ENCODE measurements at regions not wholly inside any gene's neighbourhood (a gene's known extent, or its start where the extent isn't known, plus 50 kb on each side); places are given as distances from the start of the nearest gene placed in this dataset.
"Not testable (repeated sequence)": the region's sequence is repeated elsewhere in the genome, so short reads cannot be mapped to it uniquely, and the experiment has no call there.

GRCh38 chr2:31813016-31813415, 197.8 kb downstream of the MEMO1 start:
- DNase-seq (ENCODE audit: extremely low read depth, low read depth), result no peak
- TF ChIP-seq, protein P1, sequence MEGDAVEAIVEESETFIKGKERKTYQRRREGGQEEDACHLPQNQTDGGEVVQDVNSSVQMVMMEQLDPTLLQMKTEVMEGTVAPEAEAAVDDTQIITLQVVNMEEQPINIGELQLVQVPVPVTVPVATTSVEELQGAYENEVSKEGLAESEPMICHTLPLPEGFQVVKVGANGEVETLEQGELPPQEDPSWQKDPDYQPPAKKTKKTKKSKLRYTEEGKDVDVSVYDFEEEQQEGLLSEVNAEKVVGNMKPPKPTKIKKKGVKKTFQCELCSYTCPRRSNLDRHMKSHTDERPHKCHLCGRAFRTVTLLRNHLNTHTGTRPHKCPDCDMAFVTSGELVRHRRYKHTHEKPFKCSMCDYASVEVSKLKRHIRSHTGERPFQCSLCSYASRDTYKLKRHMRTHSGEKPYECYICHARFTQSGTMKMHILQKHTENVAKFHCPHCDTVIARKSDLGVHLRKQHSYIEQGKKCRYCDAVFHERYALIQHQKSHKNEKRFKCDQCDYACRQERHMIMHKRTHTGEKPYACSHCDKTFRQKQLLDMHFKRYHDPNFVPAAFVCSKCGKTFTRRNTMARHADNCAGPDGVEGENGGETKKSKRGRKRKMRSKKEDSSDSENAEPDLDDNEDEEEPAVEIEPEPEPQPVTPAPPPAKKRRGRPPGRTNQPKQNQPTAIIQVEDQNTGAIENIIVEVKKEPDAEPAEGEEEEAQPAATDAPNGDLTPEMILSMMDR (IDR thresholded peaks at IDR 0.05; ENCODE audit: low read depth, low read length), result no peak

GRCh38 chr2:31812051-31812798, 198.6 kb downstream of the MEMO1 start:
- DNase-seq (ENCODE audit: extremely low read depth, low read depth), result no peak
- TF ChIP-seq, protein P1 (IDR thresholded peaks at IDR 0.05; ENCODE audit: low read depth, low read length), result no peak

DNA sequence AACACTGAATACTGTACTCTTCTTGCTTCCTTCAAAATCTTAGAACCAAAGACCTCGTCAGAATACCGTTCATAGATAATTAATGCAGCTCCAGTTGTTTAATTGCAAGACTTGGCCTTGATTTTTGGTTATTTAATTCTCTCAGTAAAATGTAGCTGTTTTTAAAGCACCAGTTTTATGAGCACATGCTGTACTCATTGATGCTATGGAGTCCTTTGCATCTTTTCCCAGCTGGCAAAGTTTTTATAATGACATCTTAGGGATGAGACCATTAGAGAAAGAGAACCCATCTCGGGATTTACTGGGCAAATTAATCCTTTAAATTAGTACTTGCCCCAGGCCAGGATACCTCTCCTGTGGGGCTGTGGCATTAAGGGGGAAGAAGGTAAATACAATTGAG, 199.3 kb downstream of the MEMO1 start:
- TF ChIP-seq, protein P1 (IDR thresholded peaks at IDR 0.05; ENCODE audit: low read depth, low read length), result no peak
- DNase-seq (ENCODE audit: extremely low read depth, low read depth), result no peak

DNA sequence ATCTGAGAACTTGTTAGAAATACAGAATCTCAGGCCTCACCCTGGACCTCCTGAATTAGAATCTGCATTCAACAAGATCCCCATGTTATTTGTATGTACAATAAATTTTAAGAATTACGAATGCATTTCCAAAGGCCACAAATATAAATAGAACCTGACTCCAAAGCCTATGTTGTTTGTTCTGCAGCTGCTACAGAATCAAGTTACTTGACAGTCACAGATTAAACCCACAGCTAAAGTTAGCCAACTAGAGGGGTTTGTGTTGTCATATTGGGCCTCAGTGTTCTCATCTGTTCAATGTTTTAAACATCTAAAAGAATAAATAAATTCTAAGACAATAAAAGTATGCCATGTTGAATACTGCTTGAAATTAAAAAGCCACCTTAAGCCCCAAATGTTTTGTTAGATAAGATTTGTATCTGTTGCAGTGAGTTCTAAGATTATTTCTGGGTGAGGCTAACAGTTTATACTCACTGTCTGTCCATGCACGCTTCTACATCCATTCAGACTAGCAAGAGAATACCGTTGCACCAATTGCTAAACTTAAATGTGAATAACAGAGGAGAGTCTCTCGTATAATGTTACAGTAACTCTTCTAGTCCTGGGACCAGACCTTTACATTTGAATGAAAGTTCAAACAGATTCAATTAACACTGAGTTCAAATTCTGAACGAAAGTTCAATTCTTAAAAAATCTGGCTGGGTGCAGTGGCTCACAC, 200.4 kb downstream of the MEMO1 start:
- DNase-seq (ENCODE audit: extremely low read depth, low read depth), result no peak

DNA sequence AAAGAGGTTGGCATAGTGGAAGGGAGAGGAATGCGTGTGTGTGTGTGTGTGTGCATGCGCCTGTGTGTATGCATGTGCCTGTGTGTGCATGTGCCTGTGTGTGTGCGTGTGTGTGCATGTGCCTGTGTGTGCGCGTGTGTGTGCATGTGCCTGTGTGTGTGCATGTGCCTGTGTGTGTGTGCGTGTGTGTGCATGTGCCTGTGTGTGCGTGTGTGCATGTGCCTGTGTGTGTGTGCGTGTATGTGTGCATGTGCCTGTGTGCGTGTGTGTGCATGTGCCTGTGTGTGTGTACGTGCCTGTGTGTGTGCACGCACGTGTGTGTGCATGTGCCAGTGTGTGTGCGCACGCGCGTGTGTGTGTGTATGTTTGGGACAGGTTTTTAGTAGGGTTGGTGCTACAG, 205.1 kb downstream of the MEMO1 start:
- no peak for DNase-seq (ENCODE audit: extremely low read depth, low read depth)

More for the DNA sequence above, 200.4 kb downstream of the MEMO1 start:
- TF ChIP-seq, protein P1 (IDR thresholded peaks at IDR 0.05; ENCODE audit: low read depth, low read length), result no peak

DNA sequence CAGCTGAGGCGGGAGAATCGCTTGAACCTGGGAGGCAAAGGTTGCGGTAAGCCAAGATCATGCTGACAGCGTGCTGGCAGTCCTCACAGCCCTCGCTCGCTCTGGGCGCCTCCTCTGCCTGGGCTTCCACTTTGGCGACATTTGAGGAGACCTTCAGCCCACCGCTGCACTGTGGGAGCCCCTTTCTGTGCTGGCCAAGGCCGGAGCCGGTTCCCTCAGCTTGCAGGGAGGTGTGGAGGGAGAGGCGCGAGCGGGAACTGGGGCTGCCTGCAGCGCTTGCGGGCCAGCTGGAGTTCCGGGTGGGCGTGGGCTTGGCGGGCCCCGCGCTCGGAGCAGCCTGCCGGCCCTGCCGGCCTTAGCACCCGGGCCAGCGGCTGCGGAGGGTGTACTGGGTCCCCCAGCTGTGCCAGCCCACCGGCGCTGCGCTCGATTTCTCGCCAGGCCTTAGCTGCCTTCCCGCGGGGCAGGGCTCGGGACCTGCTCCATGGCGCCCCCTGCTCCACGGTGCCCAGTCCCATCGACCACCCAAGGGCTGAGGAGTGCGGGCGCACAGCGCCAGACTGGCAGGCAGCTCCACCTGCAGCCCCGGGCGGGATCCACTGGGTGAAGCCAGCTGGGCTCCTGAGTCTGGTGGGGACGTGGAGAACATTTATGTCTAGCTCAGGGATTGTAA, 207.2 kb downstream of the MEMO1 start:
- not testable (repeated sequence) for DNase-seq (ENCODE audit: extremely low read depth, low read depth)

More for the DNA sequence above, 205.1 kb downstream of the MEMO1 start:
- TF ChIP-seq, protein P1 (IDR thresholded peaks at IDR 0.05; ENCODE audit: low read depth, low read length), result no peak

GRCh38 chr2:31802711-31803110, 208.1 kb downstream of the MEMO1 start:
- TF ChIP-seq, protein P1 (IDR thresholded peaks at IDR 0.05; ENCODE audit: low read depth, low read length), result no peak
- no peak for DNase-seq (ENCODE audit: extremely low read depth, low read depth)

GRCh38 chr2:31799282-31799681, 211.5 kb downstream of the MEMO1 start:
- not testable (repeated sequence) for DNase-seq (ENCODE audit: extremely low read depth, low read depth)

All from AG09319 (cell line).